ENCODE measurements at regions not wholly inside any gene's neighbourhood (a gene's known extent, or its start where the extent isn't known, plus 50 kb on each side); places are given as distances from the start of the nearest gene placed in this dataset.

DNA sequence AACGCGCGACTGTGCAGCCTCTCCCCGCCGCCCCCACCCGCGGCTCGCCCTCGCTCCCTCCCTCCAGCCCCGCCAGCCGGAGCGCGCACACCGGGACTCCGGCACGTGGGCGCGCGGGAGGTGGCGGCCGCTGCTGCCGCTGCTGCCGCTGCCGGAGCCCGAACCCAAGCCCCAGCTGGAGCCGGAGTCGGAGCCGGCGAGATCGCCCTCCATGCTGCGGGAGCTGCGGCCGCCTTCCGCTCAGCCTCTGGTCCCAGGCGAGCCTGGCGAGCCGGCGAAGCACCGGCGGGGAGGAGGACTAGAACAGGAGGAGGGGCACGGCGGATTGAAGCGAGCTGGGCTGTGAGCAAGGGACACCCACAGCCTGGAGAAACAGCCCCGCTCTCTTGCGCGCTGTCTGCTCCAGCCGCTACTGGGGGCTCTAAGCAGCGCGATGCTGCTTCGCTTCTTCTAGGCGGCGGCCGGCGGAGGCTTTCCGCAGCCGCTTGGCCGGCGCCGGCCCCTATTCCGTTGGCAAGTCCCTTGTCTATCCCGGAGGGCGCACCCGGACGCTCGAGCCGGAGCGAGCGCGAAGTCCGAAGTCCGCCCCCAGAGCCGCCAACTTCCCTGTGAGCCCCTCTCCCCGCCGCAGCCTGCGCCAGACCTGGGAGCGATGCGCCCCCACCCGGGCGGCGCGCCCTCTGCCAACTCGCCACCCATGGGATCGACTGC is 598.7 kb upstream of the SGCD start:
- peaks cover 25% of the 10 kb centered on the region for H3K27me3 Mint-ChIP-seq (ENCODE audit: unreplicated experiment)
- H3K27ac Mint-ChIP-seq (ENCODE audit: unreplicated experiment): no peak overlapping the region
- peaks cover 2% of the 10 kb centered on the region for H3K4me1 Mint-ChIP-seq (ENCODE audit: low read depth, unreplicated experiment)
- DNase-seq: peak; percentile 85
- peaks cover 6% of the 10 kb centered on the region for H3K9me3 Mint-ChIP-seq (ENCODE audit: unreplicated experiment)
- H3K4me3 Mint-ChIP-seq (ENCODE audit: unreplicated experiment): peak overlapping the region; percentile 85
- H3K36me3 Mint-ChIP-seq (ENCODE audit: unreplicated experiment): no peaks in the 10 kb centered on the region
- TF ChIP-seq, protein P1, sequence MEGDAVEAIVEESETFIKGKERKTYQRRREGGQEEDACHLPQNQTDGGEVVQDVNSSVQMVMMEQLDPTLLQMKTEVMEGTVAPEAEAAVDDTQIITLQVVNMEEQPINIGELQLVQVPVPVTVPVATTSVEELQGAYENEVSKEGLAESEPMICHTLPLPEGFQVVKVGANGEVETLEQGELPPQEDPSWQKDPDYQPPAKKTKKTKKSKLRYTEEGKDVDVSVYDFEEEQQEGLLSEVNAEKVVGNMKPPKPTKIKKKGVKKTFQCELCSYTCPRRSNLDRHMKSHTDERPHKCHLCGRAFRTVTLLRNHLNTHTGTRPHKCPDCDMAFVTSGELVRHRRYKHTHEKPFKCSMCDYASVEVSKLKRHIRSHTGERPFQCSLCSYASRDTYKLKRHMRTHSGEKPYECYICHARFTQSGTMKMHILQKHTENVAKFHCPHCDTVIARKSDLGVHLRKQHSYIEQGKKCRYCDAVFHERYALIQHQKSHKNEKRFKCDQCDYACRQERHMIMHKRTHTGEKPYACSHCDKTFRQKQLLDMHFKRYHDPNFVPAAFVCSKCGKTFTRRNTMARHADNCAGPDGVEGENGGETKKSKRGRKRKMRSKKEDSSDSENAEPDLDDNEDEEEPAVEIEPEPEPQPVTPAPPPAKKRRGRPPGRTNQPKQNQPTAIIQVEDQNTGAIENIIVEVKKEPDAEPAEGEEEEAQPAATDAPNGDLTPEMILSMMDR (IDR thresholded peaks at IDR 0.05; ENCODE audit: partially characterized antibody, unreplicated experiment): no peak

- DNase-seq: peak; percentile 42
- Mint-ChIP-seq H3K4me3 (ENCODE audit: unreplicated experiment) (peak overlapping the region; percentile 85), H3K9me3 (ENCODE audit: unreplicated experiment) (peaks cover 6% of the 10 kb centered on the region), H3K4me1 (ENCODE audit: low read depth, unreplicated experiment) (peaks cover 2% of the 10 kb centered on the region), H3K36me3 (ENCODE audit: unreplicated experiment) (no peaks in the 10 kb centered on the region), H3K27me3 (ENCODE audit: unreplicated experiment) (peaks cover 25% of the 10 kb centered on the region), H3K27ac (ENCODE audit: unreplicated experiment) (no peak overlapping the region)
- TF ChIP-seq, protein P1 (IDR thresholded peaks at IDR 0.05; ENCODE audit: partially characterized antibody, unreplicated experiment): no peak
Observed at GRCh38 chr5:155728857-155729683, 597.9 kb upstream of the SGCD start.

DNA sequence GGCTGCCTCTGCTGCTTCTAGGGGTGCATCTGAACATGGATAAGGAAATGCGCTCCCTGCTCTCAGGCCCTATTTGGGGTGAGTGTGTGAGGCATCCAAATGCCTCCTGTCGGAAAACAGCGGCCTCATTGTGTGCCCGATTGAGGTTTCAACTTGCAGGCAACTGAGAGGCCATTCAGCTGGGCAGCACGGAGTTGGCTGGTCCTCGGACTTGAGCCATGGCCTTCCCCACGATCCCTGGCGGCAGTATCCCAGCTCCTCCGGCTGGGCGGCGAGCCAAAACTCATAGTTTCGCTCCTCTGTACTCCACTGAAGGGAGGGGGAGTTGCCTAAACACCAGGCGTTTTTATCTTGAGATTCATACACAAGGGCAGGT is 597.3 kb upstream of the SGCD start:
- peaks cover 2% of the 10 kb centered on the region for H3K4me1 Mint-ChIP-seq (ENCODE audit: low read depth, unreplicated experiment)
- peaks cover 25% of the 10 kb centered on the region for H3K27me3 Mint-ChIP-seq (ENCODE audit: unreplicated experiment)
- peak; percentile 20 for DNase-seq
- H3K4me3 Mint-ChIP-seq (ENCODE audit: unreplicated experiment): peak overlapping the region; percentile 52
- H3K9me3 Mint-ChIP-seq (ENCODE audit: unreplicated experiment): peaks cover 4% of the 10 kb centered on the region
- TF ChIP-seq, protein P1 (IDR thresholded peaks at IDR 0.05; ENCODE audit: partially characterized antibody, unreplicated experiment): no peak
- no peak overlapping the region for H3K27ac Mint-ChIP-seq (ENCODE audit: unreplicated experiment)
- no peaks in the 10 kb centered on the region for H3K36me3 Mint-ChIP-seq (ENCODE audit: unreplicated experiment)

DNA sequence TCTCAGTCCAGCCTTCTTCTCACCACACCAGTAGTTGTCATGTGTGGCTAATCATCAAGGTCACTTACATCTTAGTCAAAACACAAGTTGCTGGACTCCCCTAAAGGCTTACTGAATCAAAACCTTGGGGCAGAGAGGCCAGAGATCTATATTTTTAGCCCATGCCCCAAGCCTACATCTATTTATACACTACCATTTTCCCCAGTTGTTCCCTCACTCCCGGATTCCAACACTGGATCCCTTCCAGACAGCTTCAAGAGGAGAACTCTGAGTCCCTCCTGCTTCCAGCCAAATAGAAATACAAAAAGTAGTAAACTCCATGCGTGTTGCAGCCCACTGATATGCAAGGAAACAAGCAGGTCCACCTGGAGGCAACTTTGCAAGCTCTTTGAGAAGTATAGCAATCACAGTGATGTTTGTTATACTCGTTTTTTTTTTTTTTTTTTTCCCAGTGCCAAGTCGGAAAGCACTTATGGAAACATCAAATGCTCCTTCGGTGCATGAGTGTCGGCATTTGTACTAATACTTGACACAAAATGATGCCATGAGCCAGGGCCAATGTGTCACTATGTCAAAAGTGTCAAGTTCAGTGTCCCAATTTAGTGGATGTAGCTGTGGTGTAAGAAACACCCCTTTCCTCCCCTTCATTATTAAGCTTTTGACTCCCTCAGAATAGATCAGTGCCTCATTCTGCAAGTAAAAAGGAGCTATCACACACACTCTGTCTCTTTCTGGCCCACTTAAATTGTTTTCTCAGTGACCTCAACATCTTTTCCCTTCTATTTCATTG is 594.2 kb upstream of the SGCD start:
- Mint-ChIP-seq H3K9me3 (ENCODE audit: unreplicated experiment) (peaks cover 1% of the 10 kb centered on the region), H3K4me1 (ENCODE audit: low read depth, unreplicated experiment) (peaks cover 2% of the 10 kb centered on the region), H3K36me3 (ENCODE audit: unreplicated experiment) (no peaks in the 10 kb centered on the region), H3K4me3 (ENCODE audit: unreplicated experiment) (no peak overlapping the region), H3K27ac (ENCODE audit: unreplicated experiment) (no peak overlapping the region), H3K27me3 (ENCODE audit: unreplicated experiment) (peaks cover 13% of the 10 kb centered on the region)
- no peak for DNase-seq
- TF ChIP-seq, protein P1 (IDR thresholded peaks at IDR 0.05; ENCODE audit: partially characterized antibody, unreplicated experiment): no peak
